Colon (tissue), 2 donors: ENCODE measurements at regions not wholly inside any gene's neighbourhood (a gene's known extent, or its start where the extent isn't known, plus 50 kb on each side); places are given as distances from the start of the nearest gene placed in this dataset.

Experiments used
- FAIRE-seq: peaks from 2 replicates; lab custom pipeline; 2012; peaks lifted over from hg19 to GRCh38; lab: Jason Lieb, UNC
- donor health status: control.
- donor health status: control.

DNA sequence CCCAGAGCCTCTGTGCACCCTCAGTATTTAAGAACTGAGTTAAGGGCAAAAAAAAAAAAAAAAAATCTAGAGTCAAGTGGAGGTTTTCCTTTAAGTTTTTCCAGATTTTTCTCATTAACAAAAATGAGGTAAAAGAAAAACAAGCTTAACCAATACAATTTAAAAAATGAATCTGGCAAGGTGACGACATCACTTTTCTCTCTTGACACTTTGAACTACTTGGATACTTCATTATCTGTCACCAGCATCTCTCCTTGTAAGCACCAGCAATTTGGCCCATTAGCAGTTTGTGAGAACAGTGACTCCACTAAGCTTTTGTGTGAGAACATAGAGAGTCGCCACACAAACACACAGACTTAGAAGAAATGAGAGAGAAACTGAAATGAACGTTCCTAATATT is 345.7 kb upstream of the SLC30A5 start:
- no peak for FAIRE-seq

DNA sequence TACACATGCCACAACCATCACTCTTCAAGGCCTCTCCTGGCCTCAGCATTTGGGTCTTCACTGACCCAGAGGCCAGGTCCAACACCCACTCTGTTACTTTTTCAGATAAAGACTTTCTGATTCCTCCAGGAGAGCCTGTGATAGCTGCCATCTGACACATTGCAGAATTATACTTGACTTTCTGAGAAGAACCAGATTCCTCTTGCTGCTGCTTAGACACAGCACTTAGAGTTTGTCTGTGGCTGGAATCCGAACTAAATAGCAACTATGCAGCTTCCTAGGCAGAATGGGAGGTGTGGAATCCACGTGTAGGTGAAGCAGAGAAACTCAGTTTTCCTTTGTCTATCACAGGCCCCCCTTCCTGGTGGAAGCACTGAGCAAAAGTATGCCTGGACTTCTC is 344.7 kb upstream of the SLC30A5 start:
- FAIRE-seq, result no peak

DNA sequence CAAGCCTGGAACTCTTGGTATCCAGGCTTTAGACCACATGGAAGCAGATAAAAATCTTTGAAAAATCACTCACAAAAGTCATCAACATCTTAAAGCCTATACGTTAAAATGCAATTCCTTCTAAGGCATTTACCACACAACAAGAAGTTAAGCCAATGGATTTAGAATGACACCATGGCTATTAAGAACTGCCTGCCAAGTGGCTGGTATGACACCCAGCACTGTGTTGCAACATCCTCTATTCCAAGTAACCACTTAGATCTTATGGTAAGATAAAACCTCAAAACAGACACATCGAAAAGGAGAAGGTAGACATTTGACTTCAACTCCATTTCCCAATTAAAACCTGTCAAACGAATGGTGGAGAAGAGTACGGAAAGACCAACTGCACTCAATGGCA is 344.2 kb upstream of the SLC30A5 start:
- no peak for FAIRE-seq

DNA sequence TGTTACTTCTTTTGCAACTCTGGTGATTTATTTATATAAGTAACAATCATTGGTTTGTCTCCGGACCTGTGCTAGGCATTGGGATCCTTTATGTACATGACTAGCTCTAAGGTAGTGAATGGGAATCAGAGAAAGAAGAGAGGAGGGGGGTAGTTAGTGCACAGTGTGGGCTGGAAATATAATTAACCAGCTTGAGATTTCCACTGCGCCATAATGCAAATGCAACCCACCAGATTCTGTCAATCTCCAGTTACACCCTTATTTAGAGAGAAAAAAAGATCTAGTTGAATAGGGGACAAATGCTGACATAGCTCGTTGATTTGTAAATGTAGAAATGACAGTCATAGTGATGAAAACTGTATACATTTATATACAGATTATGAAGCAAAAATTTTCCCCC is 342.2 kb upstream of the SLC30A5 start:
- FAIRE-seq, result no peak

DNA sequence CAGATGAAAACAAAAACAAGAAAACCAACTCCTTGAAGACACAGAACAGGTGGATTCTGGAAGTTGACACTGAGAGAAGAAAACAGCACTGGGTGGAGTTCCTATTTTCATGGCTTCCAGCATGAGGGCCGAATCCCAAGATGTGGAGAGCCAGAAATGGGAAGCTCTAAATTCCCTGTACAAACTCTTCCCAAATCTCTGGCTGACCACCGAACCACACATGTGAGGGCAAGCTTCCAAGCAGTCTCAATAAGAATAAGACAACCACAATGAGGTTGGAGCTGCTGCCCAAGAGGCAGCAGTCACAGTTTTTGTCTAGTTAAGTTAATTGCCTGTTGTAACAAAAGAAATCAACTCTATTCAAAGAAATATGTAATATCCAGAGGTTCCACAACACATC is 339.3 kb upstream of the SLC30A5 start:
- no peak for FAIRE-seq

DNA sequence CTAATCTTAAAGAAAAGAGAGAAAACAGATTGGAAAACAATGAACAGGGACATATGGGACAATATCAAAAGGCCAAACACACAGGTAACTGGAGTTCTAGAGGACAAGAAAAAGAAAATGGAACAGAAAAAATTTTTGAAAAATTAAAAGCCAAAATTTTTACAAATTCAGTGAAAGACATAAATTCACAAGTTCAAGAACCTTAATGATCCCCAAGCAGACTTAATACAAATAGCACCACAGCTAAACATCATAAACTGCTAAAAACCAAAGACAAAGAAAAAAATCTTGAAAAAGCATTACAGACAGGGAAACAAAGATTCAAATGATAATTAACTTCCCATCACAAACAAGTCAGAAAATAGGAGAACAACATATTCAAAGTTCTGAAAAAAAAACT is 338.5 kb upstream of the SLC30A5 start:
- no peak for FAIRE-seq

DNA sequence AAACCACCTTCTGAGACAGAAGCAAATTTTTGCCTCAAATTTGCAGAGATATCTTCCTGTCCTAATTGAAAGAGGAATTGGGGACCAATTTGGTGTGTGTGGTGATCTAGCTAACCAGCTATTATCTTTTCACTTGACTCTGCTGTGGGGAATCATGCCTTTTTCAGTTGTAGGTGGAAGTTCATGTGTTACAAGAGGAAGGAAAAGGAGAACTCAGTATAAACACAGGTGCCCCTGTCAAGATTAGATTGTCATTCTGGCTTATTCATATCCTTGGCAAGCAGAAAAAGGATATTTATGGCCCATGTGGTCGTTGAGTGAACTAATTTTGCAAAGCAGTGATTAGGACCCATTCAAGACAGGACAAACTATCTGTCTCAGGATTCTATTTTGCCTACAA is 336.8 kb upstream of the SLC30A5 start:
- FAIRE-seq, result no peak

DNA sequence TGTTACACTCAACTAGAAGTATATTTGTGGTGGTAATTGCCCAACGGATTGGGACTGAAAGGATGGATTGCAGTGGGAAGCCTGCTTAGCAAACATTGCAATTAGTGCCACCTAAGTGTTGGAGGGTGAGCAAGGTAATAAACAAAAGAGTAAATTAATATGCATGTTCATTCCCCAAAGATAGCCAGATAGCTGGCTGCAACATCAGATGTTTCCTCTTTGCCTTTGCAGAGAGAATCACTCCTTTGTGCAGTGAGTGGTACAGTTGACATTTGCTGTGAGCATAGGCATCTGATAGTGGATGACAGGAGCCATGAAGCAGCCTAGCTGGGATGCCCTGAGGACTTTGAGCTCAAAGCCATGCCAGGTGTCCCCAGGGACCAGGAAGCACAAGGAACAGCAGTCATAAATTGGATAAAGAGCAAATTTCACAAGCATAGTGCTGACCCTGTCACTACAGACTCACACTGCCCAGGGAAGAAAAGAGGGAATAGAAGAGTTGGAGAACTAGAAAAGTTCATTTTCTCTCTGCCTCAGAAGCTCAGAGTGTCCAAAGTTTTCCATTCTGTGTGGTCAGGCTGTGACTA is 336.1 kb upstream of the SLC30A5 start:
- FAIRE-seq, result no peak

DNA sequence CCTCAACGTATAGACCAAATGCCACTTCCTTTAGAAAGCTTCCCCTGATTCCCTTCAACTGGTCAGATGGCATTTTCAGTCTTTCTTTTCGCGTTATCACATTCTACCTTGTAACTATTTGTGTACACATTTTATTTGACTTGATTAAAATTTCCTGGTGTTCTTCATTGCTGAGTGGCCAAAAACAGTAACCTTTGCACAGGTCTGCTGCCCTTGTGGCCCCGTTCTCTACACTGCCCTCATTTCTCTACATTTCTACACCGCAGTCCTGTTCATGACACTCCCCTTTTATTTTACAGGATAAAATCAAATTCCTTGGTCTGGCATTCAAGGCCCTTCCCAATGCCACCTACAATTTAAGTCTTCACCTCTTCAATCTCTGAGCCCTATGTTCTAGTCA is 334.2 kb upstream of the SLC30A5 start:
- no peak for FAIRE-seq

DNA sequence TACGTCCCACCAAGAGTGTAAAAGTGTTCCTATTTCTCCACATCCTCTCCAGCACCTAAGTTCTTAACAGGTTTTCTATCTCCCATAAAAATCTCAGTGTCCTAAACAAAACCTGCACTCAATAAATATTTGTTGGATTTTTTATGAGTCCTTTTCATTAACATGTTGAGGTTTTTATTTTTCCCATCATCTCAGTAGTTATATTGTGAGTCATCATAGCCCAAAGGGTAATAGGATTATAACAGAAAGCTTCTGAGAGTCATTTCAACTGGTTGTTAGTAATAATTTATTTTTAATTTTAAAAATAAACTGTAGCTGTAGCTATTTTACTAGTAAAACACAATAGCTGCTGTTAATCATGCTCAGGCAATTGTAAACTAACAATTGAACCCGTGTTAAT is 331.6 kb upstream of the SLC30A5 start:
- FAIRE-seq, result no peak

DNA sequence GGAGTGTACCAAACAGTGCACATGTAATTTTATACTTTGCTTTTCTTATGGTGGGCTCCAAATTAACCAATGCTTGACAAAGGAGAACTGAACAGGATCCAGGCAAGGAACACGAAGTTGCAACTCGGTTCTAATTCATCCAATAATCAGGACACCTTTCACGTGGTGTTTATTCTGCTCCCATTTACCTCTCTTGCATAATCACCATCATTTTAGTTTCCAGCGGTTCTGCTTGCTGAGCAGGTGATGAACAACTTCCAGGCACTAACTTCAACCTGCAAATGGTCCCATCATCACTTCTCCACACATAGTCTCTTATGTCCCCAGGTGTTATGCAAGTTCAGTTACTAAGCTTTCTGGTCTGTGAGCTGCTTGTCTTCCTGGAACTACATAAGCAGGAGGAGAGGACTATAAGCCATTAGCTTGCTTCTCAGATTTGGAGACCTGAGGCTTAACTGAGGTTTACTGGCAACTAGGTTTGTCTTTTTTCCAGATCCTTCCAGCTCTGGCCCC is 326.8 kb upstream of the SLC30A5 start:
- FAIRE-seq, result no peak

DNA sequence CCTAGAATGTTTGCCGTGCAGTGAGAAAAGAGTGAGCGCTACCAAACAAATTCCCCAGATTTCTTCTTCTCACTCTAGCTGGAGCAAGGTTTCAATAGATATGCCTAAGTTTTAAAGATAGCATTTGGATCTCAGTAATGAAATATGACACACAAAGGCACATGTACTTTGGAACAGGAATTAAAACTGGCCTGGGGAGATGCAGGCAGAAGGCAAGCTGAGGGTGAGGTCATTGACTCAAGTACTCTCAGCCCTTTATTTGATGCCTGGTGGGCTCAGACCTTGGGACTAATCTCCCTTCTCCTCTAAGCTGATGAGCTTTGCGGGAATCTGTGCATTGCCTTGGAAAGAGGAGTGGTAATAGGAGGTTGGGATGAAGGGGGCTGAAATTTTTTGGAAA is 323.3 kb upstream of the SLC30A5 start:
- no peak for FAIRE-seq

DNA sequence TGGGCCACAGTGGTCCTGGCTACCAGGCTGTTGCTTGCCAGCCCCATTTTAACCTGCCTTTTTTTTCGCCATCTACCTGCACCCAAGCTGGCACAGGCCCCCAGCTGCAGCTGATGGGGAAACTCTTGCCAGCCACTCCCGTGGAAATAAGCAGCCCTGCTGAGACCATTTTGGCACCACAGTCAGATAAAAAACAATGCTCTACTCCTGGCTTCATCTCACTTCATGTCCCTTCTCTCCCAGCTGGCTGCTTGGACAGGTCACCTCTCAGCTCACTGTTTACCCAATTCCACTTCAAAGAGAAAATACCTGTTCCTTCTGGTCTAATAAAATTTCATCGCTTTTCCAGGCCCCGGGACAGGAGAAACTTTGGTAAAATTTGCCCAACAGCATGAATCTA is 322.6 kb upstream of the SLC30A5 start:
- FAIRE-seq, result no peak

DNA sequence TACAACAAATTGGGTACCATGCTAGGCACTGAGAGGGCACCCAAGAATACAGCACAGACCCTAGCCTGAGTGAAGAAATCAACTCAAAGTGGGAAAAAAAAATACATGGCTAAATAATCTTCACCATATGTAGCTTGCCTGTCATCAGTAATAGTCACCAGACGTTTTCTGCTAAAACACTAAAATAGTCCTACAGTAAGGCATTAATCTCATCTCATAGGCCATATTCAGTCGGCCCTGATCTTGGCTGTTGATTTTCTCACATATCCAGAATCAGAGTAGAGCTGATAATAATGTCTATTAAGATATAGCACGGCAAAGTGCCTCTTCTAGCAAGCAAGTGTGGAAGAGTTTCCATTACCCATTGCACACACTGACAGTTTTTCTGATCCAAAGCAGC is 322.1 kb upstream of the SLC30A5 start:
- FAIRE-seq, result no peak

DNA sequence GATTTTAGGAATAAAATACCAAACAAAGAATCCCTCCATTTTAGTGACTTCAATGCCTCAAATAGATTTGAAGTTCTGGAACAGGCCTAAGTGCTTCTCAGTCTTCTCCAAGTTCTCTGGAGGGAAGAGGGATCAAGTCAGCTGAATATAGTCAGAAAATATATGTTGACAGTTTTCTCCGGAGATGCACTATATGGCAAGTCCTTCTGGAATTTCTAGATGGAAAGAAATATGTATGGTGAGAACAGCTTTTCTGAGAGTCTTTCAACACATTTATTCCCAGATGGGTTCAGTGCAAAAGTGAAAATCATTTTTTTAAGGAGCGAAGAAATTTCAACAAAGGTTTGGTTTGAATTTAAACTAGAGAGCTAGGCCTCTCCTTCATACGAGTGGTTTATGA is 317.4 kb upstream of the SLC30A5 start:
- no peak for FAIRE-seq

DNA sequence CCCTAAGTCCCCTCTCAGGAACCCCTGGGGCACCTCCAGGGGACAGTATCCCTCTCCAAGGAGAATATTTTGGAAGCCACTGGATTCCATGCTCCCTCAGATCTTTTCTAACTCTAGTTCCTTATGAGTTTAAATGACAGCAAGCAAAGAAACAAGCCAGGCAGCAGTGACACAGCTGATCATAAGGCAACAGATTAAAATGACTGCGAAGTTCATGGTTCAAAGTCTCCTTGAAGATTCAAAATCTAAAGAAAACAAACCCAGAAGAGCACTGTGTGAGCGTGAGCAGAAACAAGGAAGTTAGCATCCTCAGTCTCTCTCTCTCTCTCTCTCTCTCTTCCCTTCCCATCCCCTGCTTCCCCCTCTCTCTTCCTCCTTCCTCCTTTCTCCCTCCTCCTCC is 316.7 kb upstream of the SLC30A5 start:
- FAIRE-seq, result no peak

DNA sequence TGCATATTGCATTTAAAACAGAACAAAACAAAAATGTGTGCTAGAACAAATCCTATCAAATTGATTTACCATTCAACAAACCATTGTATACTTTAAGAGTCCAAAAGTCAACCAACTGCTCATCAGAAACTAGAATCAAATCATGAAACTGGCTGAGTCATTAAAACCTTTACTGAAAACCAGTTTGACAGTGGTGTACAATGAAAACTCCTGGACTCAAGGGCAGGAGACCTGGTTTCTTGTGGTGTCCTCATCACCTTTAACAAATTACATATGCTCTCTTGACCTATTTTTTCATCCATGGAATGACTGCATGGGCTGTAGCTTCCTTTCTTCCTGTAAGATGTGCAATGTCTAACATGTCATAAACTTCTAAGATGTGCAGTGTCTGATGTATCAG is 315.3 kb upstream of the SLC30A5 start:
- FAIRE-seq, result no peak

DNA sequence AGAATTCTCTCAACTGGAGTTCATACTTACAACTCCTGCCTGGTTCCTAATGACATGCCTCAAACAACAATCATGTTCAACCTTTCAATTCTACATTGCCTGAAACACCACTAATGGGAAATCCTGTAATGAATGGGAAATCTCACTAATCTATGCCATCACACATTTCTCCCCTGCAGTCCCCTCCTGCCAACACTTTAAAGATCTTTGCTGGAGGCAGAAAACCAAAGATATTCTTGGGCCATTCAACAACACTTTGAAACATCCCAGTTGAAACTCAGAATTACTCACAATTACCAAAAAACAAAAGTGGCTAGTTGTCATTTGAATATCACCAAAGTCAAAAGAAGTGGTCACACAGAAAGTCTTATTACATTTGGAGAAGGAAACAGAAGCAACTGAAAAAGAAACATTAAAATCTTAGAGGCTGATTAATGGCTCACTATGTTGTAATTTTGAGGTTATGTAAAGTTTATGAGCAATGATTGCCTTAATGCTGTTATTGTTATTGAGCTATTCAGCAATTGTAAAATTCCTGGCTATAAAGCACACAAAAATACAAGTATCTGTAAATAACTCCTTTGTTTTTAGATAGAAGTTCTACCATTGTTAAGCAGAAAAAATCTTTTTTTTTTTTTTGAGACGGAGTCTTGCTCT is 313.4 kb upstream of the SLC30A5 start:
- no peak for FAIRE-seq

DNA sequence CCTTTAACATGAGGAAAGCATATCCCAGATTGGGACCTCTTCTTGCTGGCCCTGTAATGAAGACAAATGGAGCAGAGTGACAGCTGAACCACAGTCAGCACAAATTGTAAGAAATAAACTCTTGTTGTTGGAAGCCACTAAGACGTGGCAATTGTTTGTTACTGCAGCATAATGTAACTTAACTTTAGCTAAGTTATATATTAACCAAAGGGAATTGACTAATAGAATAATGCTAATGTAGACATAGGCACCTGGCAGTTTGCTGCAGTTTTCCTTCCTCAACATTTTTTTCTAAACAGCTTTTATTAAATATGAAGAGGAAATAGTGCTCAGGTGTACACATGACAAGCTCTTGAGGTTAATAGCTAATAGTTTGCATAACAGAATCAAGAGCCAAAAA is 300.7 kb upstream of the SLC30A5 start:
- FAIRE-seq, result no peak

DNA sequence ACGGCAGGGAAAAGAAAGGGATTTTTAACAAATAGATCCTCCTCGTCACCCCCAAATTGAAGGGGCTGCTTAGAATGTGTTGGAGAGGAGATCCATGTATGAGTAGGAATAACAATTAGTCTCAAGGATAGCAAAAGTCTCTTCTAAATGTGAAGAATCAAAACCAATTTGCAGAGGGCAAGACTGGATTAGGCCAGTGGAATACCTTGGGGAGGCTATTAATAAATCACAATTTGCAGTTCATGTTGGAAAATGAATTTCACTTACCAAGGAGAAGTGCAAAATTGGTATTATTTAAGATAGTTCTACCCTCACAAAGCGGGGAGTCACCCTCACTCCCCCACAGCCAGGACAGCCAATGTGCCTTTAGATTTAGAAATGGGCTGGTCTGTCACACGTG is 299.8 kb upstream of the SLC30A5 start:
- FAIRE-seq, result no peak

DNA sequence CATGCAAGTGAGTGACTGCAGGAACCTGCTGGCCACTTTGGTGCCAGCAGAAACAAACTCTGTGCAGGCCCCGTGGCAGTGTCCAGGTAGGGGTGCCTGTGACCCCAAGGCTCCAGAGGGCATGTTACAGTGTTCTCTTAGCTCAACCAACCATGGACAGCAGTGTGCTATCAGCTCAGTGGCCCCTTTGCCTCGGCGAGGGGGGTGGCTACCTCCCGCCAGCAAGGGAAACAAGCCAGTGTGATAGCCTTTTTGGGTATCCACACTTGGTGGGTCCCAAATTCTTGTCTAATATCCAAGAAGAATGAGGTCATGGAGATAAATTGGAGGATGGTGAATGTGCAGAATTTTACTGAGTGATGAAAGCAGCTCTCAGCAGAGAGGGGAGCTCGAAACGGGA is 298.6 kb upstream of the SLC30A5 start:
- no peak for FAIRE-seq

DNA sequence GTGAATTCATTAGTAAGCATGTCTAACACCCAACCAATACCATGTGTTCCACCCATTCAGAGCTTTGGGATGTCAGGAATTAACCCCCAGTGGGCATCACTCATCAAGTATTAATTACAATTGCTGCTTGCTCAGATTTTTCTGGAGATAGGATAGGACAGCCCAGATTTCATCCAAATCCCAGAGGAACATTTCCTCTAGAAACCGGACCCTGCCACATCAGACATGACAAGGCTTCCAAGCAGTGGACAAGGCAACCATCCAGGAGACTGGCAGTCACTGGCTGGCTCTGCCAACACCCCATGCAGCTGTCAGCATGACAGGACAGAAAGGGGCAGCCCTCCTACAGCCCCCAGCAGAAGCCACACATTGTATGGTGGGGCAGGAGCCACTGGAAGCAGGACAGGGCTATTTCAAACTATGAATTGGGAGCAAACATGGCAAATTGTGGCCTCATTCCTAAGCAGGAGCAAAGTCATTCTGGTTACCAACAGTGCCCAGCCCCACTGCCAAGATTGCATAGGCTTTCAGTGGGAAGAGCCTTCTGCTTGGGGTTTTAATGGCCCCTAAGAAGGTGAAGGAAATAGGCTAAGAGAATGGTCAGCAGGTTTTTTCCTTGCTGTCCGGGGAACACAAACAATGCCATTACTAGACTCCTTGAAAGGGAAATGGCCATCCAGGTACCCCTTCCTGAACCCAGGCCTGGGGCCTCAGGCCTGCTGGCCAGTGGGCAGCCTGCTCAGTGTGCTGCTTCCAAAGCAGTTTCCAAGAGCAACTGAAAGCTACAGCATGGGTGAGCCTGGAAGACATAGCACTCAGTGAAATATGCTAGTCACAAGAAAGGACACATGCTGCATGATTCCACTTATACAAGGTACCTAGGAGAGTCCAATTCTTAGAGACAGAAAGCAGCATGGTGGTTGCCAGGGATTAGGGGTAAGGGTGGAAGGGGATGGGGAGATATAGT is 294.7 kb upstream of the SLC30A5 start:
- no peak for FAIRE-seq

DNA sequence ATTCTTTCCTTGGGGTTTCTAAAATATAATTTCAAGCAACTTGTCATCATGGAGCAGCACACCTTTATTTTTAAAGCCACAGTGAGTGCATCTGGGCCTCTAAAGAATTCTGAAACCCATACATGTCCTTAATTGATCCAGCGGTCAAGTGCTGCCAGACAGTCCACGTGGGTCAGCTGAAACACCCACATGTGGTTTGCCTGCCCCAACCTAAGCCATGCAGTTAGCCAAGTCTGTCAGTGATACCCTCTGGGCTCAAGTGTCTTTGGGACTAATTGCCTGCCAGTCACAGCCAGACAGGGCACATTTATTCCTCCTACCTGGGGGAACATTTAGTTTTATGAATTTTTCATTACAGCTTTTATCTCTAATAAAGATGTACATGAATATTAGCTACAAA is 291.4 kb upstream of the SLC30A5 start:
- no peak for FAIRE-seq
